SJCRH30 (cell line): ENCODE measurements at regions not wholly inside any gene's neighbourhood (a gene's known extent, or its start where the extent isn't known, plus 50 kb on each side); places are given as distances from the start of the nearest gene placed in this dataset.

ENCODE experiments used
- DNase-seq, 2 experiments: peaks; one replicate each; pipeline ENCODE4 v3.0.0-alpha.2; 2015 to 2020
- H3K27ac ChIP-seq: fragments of 250-450 bp; sonication (Bioruptor Pico); 2 replicates; pipeline ENCODE4 v1.5.1; 2020; ENCODE audit warnings: mild to moderate bottlenecking, moderate library complexity
- H3K27me3 ChIP-seq: fragments of 250-450 bp; sonication (Bioruptor Pico); 2 replicates; pipeline ENCODE4 v1.5.1; 2020; ENCODE audit warnings: mild to moderate bottlenecking, moderate library complexity
- H3K36me3 ChIP-seq: fragments of 250-450 bp; sonication (Bioruptor Pico); 2 replicates; pipeline ENCODE4 v1.5.1; 2020; ENCODE audit warnings: mild to moderate bottlenecking, moderate library complexity
- H3K4me1 ChIP-seq: fragments of 250-450 bp; sonication (Bioruptor Pico); 2 replicates; pipeline ENCODE4 v1.5.1; 2020; ENCODE audit warnings: mild to moderate bottlenecking, moderate library complexity
- H3K4me3 ChIP-seq: fragments of 250-450 bp; sonication (Bioruptor Pico); 2 replicates; pipeline ENCODE4 v1.5.1; 2020; ENCODE audit warnings: mild to moderate bottlenecking, moderate library complexity
- H3K9me3 ChIP-seq: fragments of 250-450 bp; sonication (Bioruptor Pico); replicated peaks from 2 replicates; pipeline ENCODE4 v1.5.1; 2020; ENCODE audit warnings: mild to moderate bottlenecking, moderate library complexity

DNA sequence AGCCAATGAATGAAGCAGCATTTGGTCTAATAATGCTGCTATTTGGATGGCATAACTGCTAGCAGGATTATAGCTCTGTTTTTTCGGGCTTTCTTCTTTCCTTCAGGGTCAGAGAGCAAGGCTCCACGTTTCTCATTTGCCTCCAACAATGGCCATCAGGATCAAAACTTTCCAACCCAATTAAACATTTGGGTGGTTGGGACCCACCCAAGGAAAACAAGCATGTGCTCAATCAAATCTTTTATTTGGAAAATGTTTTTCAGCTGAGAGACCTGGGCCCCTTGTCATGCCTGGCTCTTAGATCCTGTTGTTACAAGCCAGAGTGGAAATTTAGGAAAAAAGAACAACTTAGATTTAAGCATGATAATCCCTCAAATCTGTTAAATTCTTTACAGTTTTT, 373.1 kb upstream of the USP24 start:
- no peak for DNase-seq
- 0 out of 2 replicates have a peak, but pooled peaks cover 4% of the 10 kb centered on the region for H3K27me3 ChIP-seq
- no peak overlapping the region for H3K27ac ChIP-seq
- H3K36me3 ChIP-seq = no peaks in the 10 kb centered on the region
- no peak overlapping the region for H3K4me3 ChIP-seq
- H3K4me1 ChIP-seq = no peaks in the 10 kb centered on the region
- H3K9me3 ChIP-seq = no peaks in the 10 kb centered on the region

- no peaks in the 10 kb centered on the region for H3K4me1 ChIP-seq
- no peak for DNase-seq
- H3K27me3 ChIP-seq = 0 out of 2 replicates have a peak, but pooled peaks cover 4% of the 10 kb centered on the region
- no peaks in the 10 kb centered on the region for H3K36me3 ChIP-seq
- no peak overlapping the region for H3K4me3 ChIP-seq
- H3K9me3 ChIP-seq = no peaks in the 10 kb centered on the region
- no peak overlapping the region for H3K27ac ChIP-seq
Measured at GRCh38 chr1:55586771-55587170, 371.6 kb upstream of the USP24 start.

DNA sequence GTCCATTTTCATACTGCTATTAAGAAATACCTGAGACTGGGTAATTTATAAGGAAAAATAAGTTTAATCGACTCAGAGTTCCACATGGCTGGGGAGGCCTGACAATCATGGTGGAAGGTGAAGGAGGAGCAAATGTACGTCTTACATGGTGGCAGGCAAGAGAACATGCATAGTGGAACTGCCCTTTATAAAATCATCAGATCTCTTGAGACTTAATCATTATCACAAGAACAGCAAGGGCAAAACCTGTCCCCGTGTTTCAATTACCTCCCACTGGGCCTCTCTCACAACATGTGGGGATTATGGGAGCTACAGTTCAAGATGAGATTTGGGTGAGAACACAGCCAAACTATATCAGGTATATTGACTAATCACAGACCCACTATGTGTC, 370.2 kb upstream of the USP24 start:
- Histone ChIP-seq H3K36me3 (no peaks in the 10 kb centered on the region), H3K27ac (no peak overlapping the region), H3K9me3 (no peaks in the 10 kb centered on the region), H3K4me1 (no peaks in the 10 kb centered on the region), H3K27me3 (peaks cover 4% of the 10 kb centered on the region; the same call in 1 of the 2 replicates), H3K4me3 (no peak overlapping the region)
- no peak for DNase-seq

- DNase-seq = no peak
- Histone ChIP-seq H3K27ac (no peak overlapping the region), H3K36me3 (no peaks in the 10 kb centered on the region), H3K4me3 (no peak overlapping the region), H3K4me1 (no peaks in the 10 kb centered on the region), H3K27me3 (peaks cover 4% of the 10 kb centered on the region; the same call in 1 of the 2 replicates), H3K9me3 (no peaks in the 10 kb centered on the region)
Measured at GRCh38 chr1:55584526-55585401, 369.6 kb upstream of the USP24 start.

DNA sequence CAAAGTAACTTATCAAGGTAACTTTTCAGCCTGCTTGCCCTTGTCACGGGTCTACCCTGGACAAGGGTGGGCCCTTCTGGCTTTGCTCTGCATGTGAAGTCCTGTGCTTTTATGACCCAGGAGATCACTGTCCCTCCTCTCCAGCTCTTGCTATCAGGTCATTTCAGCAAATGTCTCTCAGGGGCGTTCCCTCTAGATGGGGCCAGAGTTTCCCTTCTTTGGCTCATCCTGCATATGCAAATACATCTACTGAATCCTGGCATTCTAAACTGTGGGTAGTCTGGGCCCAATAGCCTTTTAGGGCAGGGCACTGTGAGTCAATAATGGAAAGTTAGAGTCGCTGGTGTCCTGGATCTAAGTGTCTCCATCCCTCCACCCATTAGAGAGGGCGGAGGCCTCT, 366.9 kb upstream of the USP24 start:
- Histone ChIP-seq H3K36me3 (no peaks in the 10 kb centered on the region), H3K27ac (no peak overlapping the region)
- DNase-seq = no peak

DNA sequence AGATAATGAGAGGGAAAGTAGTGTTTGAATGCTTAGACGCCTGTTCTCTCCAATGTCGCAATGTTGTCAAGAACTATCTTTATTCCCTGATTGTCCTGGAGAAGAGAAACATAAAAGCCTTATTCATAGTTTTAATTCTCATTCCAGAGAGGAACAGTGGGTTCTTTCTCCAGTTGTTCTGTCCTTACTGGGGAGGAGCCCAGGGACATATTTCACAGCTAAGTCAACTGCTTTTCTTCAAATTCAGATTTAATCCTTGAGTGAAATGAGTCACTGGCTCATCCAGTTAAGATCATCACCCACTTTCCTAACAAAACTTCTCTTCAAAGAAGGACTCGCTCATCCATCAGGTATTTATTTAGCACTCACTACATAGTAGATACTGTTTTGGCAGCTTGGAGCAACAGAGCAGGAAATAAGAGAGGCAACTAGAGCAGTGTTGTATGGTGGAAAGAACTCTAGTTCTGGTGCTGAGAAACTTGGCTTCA, 365.7 kb upstream of the USP24 start:
- H3K27me3 ChIP-seq = no peaks in the 10 kb centered on the region; the same call in 1 of the 2 replicates
- no peaks in the 10 kb centered on the region for H3K4me1 ChIP-seq
- no peak overlapping the region for H3K4me3 ChIP-seq
- no peak for DNase-seq
- no peaks in the 10 kb centered on the region for H3K36me3 ChIP-seq
- H3K9me3 ChIP-seq = no peaks in the 10 kb centered on the region
- no peak overlapping the region for H3K27ac ChIP-seq

More for the DNA sequence above, 366.9 kb upstream of the USP24 start:
- peaks cover 4% of the 10 kb centered on the region; the same call in 1 of the 2 replicates for H3K27me3 ChIP-seq
- H3K4me1 ChIP-seq = no peaks in the 10 kb centered on the region
- H3K4me3 ChIP-seq = no peak overlapping the region
- H3K9me3 ChIP-seq = no peaks in the 10 kb centered on the region

DNA sequence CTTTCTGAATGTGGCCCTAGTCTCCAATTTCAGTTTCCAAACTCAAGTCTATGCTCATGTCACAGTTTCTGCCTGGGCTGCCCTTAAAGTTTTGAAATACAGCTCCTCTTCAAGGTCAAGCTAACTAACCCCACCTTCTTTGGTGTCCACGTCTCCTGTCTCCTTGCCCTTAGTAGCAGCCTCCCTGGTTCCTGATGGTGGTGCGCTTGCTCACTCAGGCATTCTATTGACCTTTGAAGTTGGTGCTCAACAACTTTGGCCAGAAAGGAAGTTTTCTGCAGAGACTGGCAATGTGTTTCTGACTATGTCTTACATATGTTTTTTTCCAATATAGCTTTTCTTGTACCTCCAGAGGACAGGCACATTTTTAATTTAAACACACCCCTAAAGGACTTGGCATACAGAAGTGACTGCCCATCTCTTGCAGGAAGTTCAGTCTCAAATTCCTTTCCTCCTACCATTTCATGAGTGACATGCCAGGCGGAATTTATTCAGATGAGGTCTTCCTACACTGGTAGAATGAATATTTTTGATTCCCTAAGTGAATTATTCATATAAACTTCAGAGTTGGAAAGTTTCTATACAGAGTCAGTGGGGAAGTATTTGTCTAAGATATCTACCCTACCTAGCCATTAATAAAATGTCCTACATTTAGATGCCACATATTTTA, 364.3 kb upstream of the USP24 start:
- H3K4me1 ChIP-seq = no peaks in the 10 kb centered on the region
- no peak overlapping the region for H3K27ac ChIP-seq
- DNase-seq = no peak
- H3K9me3 ChIP-seq = no peaks in the 10 kb centered on the region
- no peak overlapping the region for H3K4me3 ChIP-seq
- H3K27me3 ChIP-seq = no peaks in the 10 kb centered on the region; the same call in 1 of the 2 replicates
- no peaks in the 10 kb centered on the region for H3K36me3 ChIP-seq

DNA sequence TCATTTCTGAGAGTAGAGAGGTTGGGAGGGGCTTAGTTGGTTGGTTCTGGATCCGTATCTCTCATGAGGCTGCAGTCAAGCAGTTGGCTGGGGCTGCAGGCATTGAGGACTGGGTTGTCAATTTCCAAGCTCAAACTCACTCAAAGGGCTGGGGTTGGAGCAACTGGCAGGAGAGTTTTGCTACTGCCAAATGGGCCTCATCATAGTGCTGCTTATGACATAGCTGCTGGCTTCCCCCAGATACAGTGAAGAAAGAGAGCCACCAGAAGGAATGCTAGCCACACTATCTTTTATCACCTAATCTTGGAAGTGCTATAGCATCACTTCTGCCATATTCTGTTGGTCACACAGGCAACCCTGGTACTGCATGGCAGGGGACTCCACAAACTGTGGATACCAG, 363.5 kb upstream of the USP24 start:
- H3K9me3 ChIP-seq = no peaks in the 10 kb centered on the region
- H3K4me3 ChIP-seq = no peak overlapping the region
- DNase-seq = no peak
- H3K4me1 ChIP-seq = no peaks in the 10 kb centered on the region
- H3K27ac ChIP-seq = no peak overlapping the region
- H3K36me3 ChIP-seq = no peaks in the 10 kb centered on the region
- H3K27me3 ChIP-seq = no peaks in the 10 kb centered on the region; the same call in 1 of the 2 replicates

DNA sequence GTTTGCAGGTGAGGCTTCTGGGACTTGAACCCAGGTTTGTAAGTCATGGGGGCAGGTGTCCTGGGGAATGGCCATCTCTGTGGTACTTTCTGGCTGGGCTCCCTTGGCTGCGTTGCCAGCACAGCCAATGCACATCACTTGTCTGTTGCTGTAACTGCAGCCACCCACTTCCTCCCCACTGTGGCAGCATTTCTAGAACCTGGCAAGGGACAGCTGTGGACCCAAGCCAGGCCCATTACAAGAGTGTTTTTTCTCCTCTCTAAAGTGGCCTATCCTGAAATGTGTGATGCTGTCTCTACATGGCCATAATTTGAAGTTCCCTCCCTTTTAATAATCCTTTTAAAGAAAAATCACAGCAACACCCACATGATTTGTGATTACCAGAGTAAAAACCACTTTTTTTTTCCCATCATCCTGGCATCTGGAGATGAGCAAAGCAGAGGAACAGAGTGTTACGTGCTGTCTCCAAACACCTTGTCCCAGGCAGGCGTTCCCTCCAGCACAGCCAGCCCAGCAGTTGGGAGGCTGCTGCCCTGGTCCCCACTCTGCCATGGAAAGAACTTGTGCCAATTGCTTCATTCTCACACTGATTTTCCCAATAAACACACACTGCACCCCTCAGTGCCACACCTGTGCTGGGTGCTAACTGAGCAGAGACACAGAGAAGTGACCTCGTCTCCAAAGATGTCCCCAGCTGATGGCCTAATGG, 360.6 kb upstream of the USP24 start:
- no peaks in the 10 kb centered on the region for H3K4me1 ChIP-seq
- no peaks in the 10 kb centered on the region for H3K9me3 ChIP-seq
- no peaks in the 10 kb centered on the region; the same call in 1 of the 2 replicates for H3K27me3 ChIP-seq
- no peak overlapping the region for H3K27ac ChIP-seq
- H3K4me3 ChIP-seq = no peak overlapping the region
- H3K36me3 ChIP-seq = no peaks in the 10 kb centered on the region
- no peak for DNase-seq

GRCh38 chr1:55574691-55575225, 359.6 kb upstream of the USP24 start:
- no peaks in the 10 kb centered on the region for H3K9me3 ChIP-seq
- H3K36me3 ChIP-seq = no peaks in the 10 kb centered on the region
- H3K27ac ChIP-seq = no peak overlapping the region
- DNase-seq = no peak
- H3K27me3 ChIP-seq = no peaks in the 10 kb centered on the region
- H3K4me1 ChIP-seq = no peaks in the 10 kb centered on the region
- no peak overlapping the region for H3K4me3 ChIP-seq

DNA sequence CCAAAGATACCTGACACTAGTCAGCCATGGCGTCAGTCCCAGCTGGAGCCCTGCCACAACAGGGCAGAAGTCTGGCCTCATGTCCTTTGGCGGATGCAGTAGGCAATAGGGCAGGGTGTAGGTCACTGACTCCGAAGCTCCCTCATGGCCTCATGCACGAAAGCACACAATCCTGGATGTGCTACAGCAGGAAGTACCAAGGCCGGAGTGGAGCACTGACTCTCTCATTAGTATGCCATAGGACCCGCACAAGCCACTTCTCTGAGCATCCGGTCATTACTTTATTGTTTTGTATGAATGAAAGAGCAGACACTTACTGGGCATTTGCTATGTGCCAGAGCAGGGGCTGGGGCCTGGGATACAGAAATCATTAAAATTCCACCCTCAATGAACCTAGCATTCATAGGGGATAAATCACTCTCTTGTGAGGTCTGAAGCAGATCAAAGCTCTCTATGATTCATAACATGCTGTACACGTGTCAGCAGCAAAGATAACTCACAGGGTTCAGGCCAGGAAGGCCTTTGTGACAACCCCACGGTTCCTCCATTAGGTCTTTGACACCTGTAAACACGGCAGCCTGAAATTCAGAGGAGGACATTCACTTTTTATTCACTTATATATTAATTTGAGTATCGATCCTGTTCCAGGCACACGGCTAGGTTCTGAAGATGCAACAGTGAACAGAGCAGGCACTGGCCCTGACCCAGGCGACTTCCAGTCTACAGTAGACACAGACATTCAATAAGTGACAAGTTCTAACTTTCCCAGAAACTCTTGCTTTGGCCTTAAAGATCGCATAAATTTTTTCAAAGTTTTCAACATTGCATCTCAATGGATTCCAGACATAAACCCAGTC, 357.9 kb upstream of the USP24 start:
- DNase-seq = no peak
- Histone ChIP-seq H3K27ac (no peak overlapping the region), H3K4me3 (no peak overlapping the region), H3K36me3 (no peaks in the 10 kb centered on the region), H3K9me3 (no peaks in the 10 kb centered on the region), H3K4me1 (no peaks in the 10 kb centered on the region), H3K27me3 (no peaks in the 10 kb centered on the region)

DNA sequence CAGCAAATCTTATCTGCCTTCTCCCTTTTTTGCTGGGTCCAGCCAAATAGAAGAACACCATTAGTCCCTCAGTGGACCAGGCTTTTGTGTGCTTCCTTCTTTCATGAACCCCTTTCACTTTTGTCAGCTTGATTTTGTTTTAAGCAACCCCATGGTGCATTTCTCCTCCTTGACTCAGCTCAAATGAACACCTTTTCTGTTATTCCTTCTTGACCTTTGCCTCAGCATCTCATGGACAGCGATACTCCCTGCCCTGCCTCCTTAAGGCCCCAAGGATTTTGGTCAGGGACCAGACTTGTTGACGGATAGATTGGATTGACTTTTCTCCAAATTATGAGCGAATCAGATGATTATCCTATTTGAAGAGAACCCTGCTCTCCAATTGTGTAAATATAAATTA, 356.6 kb upstream of the USP24 start:
- no peak overlapping the region for H3K27ac ChIP-seq
- H3K36me3 ChIP-seq = no peaks in the 10 kb centered on the region
- DNase-seq = no peak
- no peaks in the 10 kb centered on the region for H3K4me1 ChIP-seq
- H3K4me3 ChIP-seq = no peak overlapping the region
- H3K9me3 ChIP-seq = no peaks in the 10 kb centered on the region
- H3K27me3 ChIP-seq = no peaks in the 10 kb centered on the region

GRCh38 chr1:55569417-55569816, 354.3 kb upstream of the USP24 start:
- H3K4me3 ChIP-seq = no peak overlapping the region
- no peaks in the 10 kb centered on the region for H3K9me3 ChIP-seq
- no peak overlapping the region for H3K27ac ChIP-seq
- no peaks in the 10 kb centered on the region for H3K36me3 ChIP-seq
- DNase-seq = no peak
- no peaks in the 10 kb centered on the region for H3K27me3 ChIP-seq
- no peaks in the 10 kb centered on the region for H3K4me1 ChIP-seq

DNA sequence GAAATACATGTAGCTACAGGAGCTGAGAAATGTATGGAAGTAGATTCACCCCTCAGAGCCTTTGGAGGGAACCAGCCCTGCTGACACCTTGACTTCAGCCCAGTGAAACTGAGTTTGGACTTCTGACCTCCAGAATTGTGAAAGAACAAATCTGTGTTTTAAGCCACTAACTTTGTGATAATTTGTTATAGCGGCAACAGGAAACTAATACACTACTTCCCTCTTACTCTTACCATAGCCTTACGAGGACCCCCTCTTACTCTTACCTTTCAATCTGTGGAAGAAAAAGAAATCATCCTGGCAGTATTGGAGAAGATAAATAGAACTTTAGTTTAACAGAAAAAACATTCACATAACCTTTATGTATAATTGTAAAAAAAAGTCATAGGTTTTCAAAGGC, 353.6 kb upstream of the USP24 start:
- H3K4me1 ChIP-seq = no peaks in the 10 kb centered on the region
- H3K36me3 ChIP-seq = no peaks in the 10 kb centered on the region
- H3K27me3 ChIP-seq = no peaks in the 10 kb centered on the region
- H3K4me3 ChIP-seq = no peak overlapping the region
- no peak for DNase-seq
- no peaks in the 10 kb centered on the region for H3K9me3 ChIP-seq
- H3K27ac ChIP-seq = no peak overlapping the region
